NCI-H1105 (cell line): ENCODE measurements at regions not wholly inside any gene's neighbourhood (a gene's known extent, or its start where the extent isn't known, plus 50 kb on each side); places are given as distances from the start of the nearest gene placed in this dataset.
A peak's percentile ranks its signal among the peaks of the same experiment; 100 is the strongest.

Source experiments
- DNase-seq: peaks from one replicate; lab custom pipeline; 2025; lab: John Stamatoyannopoulos, UW

GRCh38 chr6:56863366-56863765 lies 91.5 kb upstream of the BEND6 start:
- DNase-seq = no peak

GRCh38 chr6:56862415-56863175 lies 92.3 kb upstream of the BEND6 start:
- no peak for DNase-seq

GRCh38 chr6:56860475-56860874 lies 94.4 kb upstream of the BEND6 start:
- no peak for DNase-seq

GRCh38 chr6:56856036-56856580 lies 98.8 kb upstream of the BEND6 start:
- no peak for DNase-seq

GRCh38 chr6:56854086-56854485 lies 100.8 kb upstream of the BEND6 start:
- no peak for DNase-seq

- DNase-seq = no peak
These were observed 101.4 kb upstream of the BEND6 start for GRCh38 chr6:56853541-56853940.

GRCh38 chr6:56852260-56853010 lies 102.5 kb upstream of the BEND6 start:
- no peak for DNase-seq

GRCh38 chr6:56851541-56852259 lies 103.2 kb upstream of the BEND6 start:
- peak; percentile 25 for DNase-seq

- no peak for DNase-seq
These were observed 103.8 kb upstream of the BEND6 start for GRCh38 chr6:56851074-56851473.

GRCh38 chr6:56850626-56851025 lies 104.3 kb upstream of the BEND6 start:
- DNase-seq = no peak

- DNase-seq = no peak
These were observed 105.0 kb upstream of the BEND6 start for GRCh38 chr6:56849896-56850295.

GRCh38 chr6:56848105-56848504 lies 106.8 kb upstream of the BEND6 start:
- DNase-seq = no peak

GRCh38 chr6:56845032-56845431 lies 109.9 kb upstream of the BEND6 start:
- no peak for DNase-seq

- DNase-seq = peak; percentile 77
These were observed 111.2 kb upstream of the BEND6 start for GRCh38 chr6:56843476-56844349.

- peak; percentile 42 for DNase-seq
These were observed 112.0 kb upstream of the BEND6 start for GRCh38 chr6:56842686-56843475.

GRCh38 chr6:56841751-56842150 lies 113.2 kb upstream of the BEND6 start:
- no peak for DNase-seq

GRCh38 chr6:56841381-56841749 lies 113.5 kb upstream of the BEND6 start:
- no peak for DNase-seq

- peak; percentile 7 for DNase-seq
These were observed 114.2 kb upstream of the BEND6 start for GRCh38 chr6:56840467-56841380.

GRCh38 chr6:56839533-56840183 lies 115.2 kb upstream of the BEND6 start:
- no peak for DNase-seq
